K562 (cell line): ENCODE measurements at regions not wholly inside any gene's neighbourhood (a gene's known extent, or its start where the extent isn't known, plus 50 kb on each side); places are given as distances from the start of the nearest gene placed in this dataset.

Source experiments
- ATAC-seq: fragments of 200-7000 bp; cut with Tn5 transposase; 3 replicates; pipeline ENCODE4 v1.9.1; 2020; ENCODE audit warnings: moderate library complexity
- BruUV-seq: library from RNA; stranded (reverse); fragments of 400-500 nt; replicated peaks from 2 replicates; lab custom pipeline; 2021; lab: Mats Ljungman, UMichigan
- CTCF ChIA-PET: fragments of 300-600 bp; formaldehyde crosslinking; extraction: SDS; loops from one replicate; lab custom pipeline; 2021; ENCODE audit warnings: low intra/inter-chr PET ratio; lab: Yijun Ruan, JAX
- POLR2A ChIA-PET: fragments of 300-600, 350-650 bp; sonication (Branson Sonifier 250); formaldehyde crosslinking; extraction: SDS; loops from one replicate; lab custom pipeline; 2021; ENCODE audit warnings: antibody characterized with exemption, inconsistent platforms; lab: Yijun Ruan, JAX
- DNase-seq, 4 experiments: peaks; one replicate each; pipeline versions ENCODE4 v3.0.0 to v3.0.0-alpha.2; 2011 to 2018; ENCODE audit warnings: low spot score in 3 of 4, mixed read lengths in 3 of 4; ENCODE audit errors: extremely low read depth in 1 of 4
- FAIRE-seq: peaks from 2 replicates; lab custom pipeline; 2011; peaks lifted over from hg19 to GRCh38; lab: Jason Lieb, UNC
- H2AFZ ChIP-seq: 2 replicates; pipeline ENCODE4 v1.6.0; 2011; ENCODE audit warnings: low read depth, low read length, control low read depth, inconsistent platforms
- H3K27ac ChIP-seq: fragments of 200-600 bp; 3 replicates; pipeline ENCODE4 v1.8.0; 2011; ENCODE audit warnings: low read depth, mild to moderate bottlenecking, control low read depth, inconsistent platforms, low read length, moderate library complexity, mixed read lengths; ENCODE audit errors: extremely low read depth
- H3K27me3 ChIP-seq, 2 experiments: fragments of 300-600 bp in 1 of 2; 2 replicates in 1 of 2; 3 replicates in 1 of 2; pipeline versions ENCODE4 v1.6.0 to v1.8.0; 2011; ENCODE audit warnings: inconsistent platforms in 2 of 2, low read length in 2 of 2, mild to moderate bottlenecking in 1 of 2, mixed read lengths in 1 of 2, moderate library complexity in 1 of 2; ENCODE audit not compliant: control insufficient read depth in 2 of 2, insufficient read depth in 2 of 2
- H3K36me3 ChIP-seq: fragments of 300-600 bp; 3 replicates; pipeline ENCODE4 v1.8.0; 2011; ENCODE audit warnings: mild to moderate bottlenecking, low read length, inconsistent platforms; ENCODE audit not compliant: control insufficient read depth, insufficient read depth
- H3K4me1 ChIP-seq, 2 experiments: fragments of 200-600 bp in 1 of 2; replicated peaks in 1 of 2; 2 replicates in 1 of 2; 3 replicates in 1 of 2; pipeline versions ENCODE4 v1.5.1 to v1.8.0; 2011; ENCODE audit warnings: inconsistent platforms in 2 of 2, low read length in 2 of 2, mild to moderate bottlenecking in 1 of 2, mixed read lengths in 1 of 2, moderate library complexity in 1 of 2; ENCODE audit not compliant: control insufficient read depth in 2 of 2, insufficient read depth in 2 of 2
- H3K4me2 ChIP-seq: 2 replicates; pipeline ENCODE4 v1.6.1; 2011; ENCODE audit warnings: low read length, control low read depth, inconsistent platforms, mixed read lengths; ENCODE audit not compliant: insufficient read depth
- H3K4me3 ChIP-seq: fragments of 200-600 bp; sonication (generic), shearing (Covaris generic); 2 replicates; pipeline ENCODE4 v1.5.1; 2016; ENCODE audit warnings: control low read depth, inconsistent platforms
- H3K79me2 ChIP-seq: fragments of 200-600 bp; 3 replicates; pipeline ENCODE4 v1.8.0; 2011; ENCODE audit warnings: low read length, inconsistent platforms; ENCODE audit not compliant: control insufficient read depth, insufficient read depth
- H3K9ac ChIP-seq, 2 experiments: 2 replicates each; pipeline versions ENCODE4 v1.6.0 to v1.6.1; 2011; ENCODE audit warnings: low read depth in 2 of 2, low read length in 2 of 2, control low read depth in 1 of 2, inconsistent platforms in 1 of 2, mild to moderate bottlenecking in 1 of 2, mixed read lengths in 1 of 2; ENCODE audit not compliant: insufficient read depth in 1 of 2
- H3K9me1 ChIP-seq: one replicate; pipeline ENCODE4 v1.6.0; 2011; ENCODE audit warnings: inconsistent platforms, mild to moderate bottlenecking, low read length, moderate library complexity; ENCODE audit not compliant: control insufficient read depth, insufficient read depth
- H3K9me3 ChIP-seq: replicated peaks from 2 replicates; pipeline ENCODE4 v1.5.1; 2011; ENCODE audit warnings: low read depth, low read length, inconsistent platforms; ENCODE audit not compliant: control insufficient read depth, insufficient read depth
- H4K20me1 ChIP-seq: replicated peaks from 2 replicates; pipeline ENCODE4 v1.6.1; 2011; ENCODE audit warnings: low read length, inconsistent platforms, mixed read lengths; ENCODE audit not compliant: control insufficient read depth, insufficient read depth
- FOXM1 ChIP-seq, 2 experiments: fragments of 450-650 bp in 1 of 2; sonication (generic) in 1 of 2; formaldehyde crosslinking in 1 of 2; IDR thresholded peaks; 2 replicates each; pipeline versions ENCODE4 v1.6.1 to v1.9.0; 2017 to 2022; ENCODE audit warnings: low read depth in 2 of 2, mild to moderate bottlenecking in 2 of 2, missing genetic modification reagents in 1 of 2, moderate library complexity in 1 of 2
- NR2C1 ChIP-seq, 2 experiments: fragments of 450-650 bp; IDR thresholded peaks; 2 replicates each; pipeline ENCODE4 v1.6.1; 2017; ENCODE audit warnings: mild to moderate bottlenecking in 2 of 2, antibody characterized with exemption in 1 of 2, inconsistent platforms in 1 of 2, missing compliant biosample characterization in 1 of 2, missing genetic modification characterization in 1 of 2
- RBM22 ChIP-seq: fragments of 200-400 bp; formaldehyde crosslinking; IDR thresholded peaks from 2 replicates; pipeline ENCODE4 v1.6.1; 2018; ENCODE audit warnings: low read length, low read depth; ENCODE audit not compliant: poor library complexity, severe bottlenecking
- WGBS: fragments of 100-300 bp; shearing (Covaris generic); methylation state at CpG from one replicate; pipeline ENCODE4 v1.1.6; 2016; ENCODE audit warnings: low coverage, mixed read lengths; ENCODE audit not compliant: insufficient coverage; ENCODE audit errors: missing lambda C conversion rate; 5-methylcytosine and 5-hydroxymethylcytosine counted together
- in situ Hi-C: fragments of 300-500 bp; cut with MboI; formaldehyde crosslinking; loops from 4 replicates; pipeline ENCODE4 v1.15.0; 2018; ENCODE audit warnings: inconsistent platforms, mixed read lengths
- intact Hi-C: fragments of 100-400 bp; cut with micrococcal nuclease; formaldehyde crosslinking; loops from 2 replicates; pipeline ENCODE4 v1.14.2; 2022
- TF ChIP-seq, protein P1 (sequence below): fragments of 450-650 bp; formaldehyde crosslinking; IDR thresholded peaks from 2 replicates; pipeline ENCODE4 v1.4.0; 2020; ENCODE audit warnings: mild to moderate bottlenecking, moderate library complexity
- TF ChIP-seq, protein P2 (sequence below): sonication (generic); formaldehyde crosslinking; IDR thresholded peaks from 2 replicates; pipeline ENCODE4 v1.8.0; 2022; ENCODE audit warnings: missing genetic modification reagents, mild to moderate bottlenecking, borderline replicate concordance

DNA sequence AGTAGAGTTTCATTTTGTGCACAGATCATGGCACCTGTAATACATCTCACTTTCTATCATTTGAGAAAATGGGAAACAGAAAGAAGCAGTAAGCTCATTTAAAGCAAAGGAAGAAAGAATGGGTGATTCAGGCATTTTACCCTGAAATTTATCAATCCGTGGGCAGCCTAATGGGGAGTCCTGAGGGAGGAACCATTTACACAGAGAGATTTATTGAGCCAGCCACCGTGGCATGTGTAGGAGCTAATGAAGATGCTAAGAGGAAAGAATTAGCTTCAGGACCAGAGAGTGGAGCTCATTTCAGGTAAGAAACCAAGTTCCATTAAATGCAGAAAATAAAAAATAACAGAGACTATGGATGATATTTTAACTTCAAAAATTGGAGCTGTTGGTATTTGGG lies 443.4 kb upstream of the COBL start:
- H3K27ac ChIP-seq: no peak overlapping the region
- H4K20me1 ChIP-seq: no peaks in the 10 kb centered on the region
- H3K4me3 ChIP-seq: no peak overlapping the region
- H3K9me3 ChIP-seq: no peaks in the 10 kb centered on the region
- BruUV-seq: no TSS peak
- H3K9ac ChIP-seq: no peak overlapping the region
- no peak overlapping the region for H2AFZ ChIP-seq
- intact Hi-C loops: no loop called here
- CTCF ChIA-PET: no interaction called here
- H3K4me2 ChIP-seq: no peak overlapping the region
- TF ChIP-seq, protein P1, sequence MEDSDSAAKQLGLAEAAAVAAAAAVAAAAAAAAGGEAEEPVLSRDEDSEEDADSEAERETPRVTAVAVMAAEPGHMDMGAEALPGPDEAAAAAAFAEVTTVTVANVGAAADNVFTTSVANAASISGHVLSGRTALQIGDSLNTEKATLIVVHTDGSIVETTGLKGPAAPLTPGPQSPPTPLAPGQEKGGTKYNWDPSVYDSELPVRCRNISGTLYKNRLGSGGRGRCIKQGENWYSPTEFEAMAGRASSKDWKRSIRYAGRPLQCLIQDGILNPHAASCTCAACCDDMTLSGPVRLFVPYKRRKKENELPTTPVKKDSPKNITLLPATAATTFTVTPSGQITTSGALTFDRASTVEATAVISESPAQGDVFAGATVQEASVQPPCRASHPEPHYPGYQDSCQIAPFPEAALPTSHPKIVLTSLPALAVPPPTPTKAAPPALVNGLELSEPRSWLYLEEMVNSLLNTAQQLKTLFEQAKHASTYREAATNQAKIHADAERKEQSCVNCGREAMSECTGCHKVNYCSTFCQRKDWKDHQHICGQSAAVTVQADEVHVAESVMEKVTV (CRISPR knock-in tag): no peak
- TF ChIP-seq RBM22 (no peak), NR2C1 (IDR thresholded peaks at IDR 0.05) (no peak), NR2C1 (tag; IDR thresholded peaks at IDR 0.05) (no peak), FOXM1 (IDR thresholded peaks at IDR 0.05; ENCODE audit: low read depth) (no peak), FOXM1 (CRISPR knock-in tag; IDR thresholded peaks at IDR 0.05; ENCODE audit: low read depth) (no peak)
- TF ChIP-seq, protein P2, sequence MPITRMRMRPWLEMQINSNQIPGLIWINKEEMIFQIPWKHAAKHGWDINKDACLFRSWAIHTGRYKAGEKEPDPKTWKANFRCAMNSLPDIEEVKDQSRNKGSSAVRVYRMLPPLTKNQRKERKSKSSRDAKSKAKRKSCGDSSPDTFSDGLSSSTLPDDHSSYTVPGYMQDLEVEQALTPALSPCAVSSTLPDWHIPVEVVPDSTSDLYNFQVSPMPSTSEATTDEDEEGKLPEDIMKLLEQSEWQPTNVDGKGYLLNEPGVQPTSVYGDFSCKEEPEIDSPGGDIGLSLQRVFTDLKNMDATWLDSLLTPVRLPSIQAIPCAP (CRISPR knock-in tag): no peak
- H3K9me1 ChIP-seq: no peaks in the 10 kb centered on the region
- no peaks in the 10 kb centered on the region for H3K36me3 ChIP-seq
- DNase-seq: no peak
- in situ Hi-C loops: no loop called here
- no peak for FAIRE-seq
- no peaks in the 10 kb centered on the region for H3K27me3 ChIP-seq
- POLR2A ChIA-PET: interaction anchor here (1.1 kb wide), 1 partner anchor 30 kb away, joined by 4 read pairs; no protein-coding TSS in a partner anchor
- ATAC-seq: no peak
- H3K79me2 ChIP-seq: no peaks in the 10 kb centered on the region
- 0% methylated on average over 2 of the region's 2 CpGs for WGBS
- no peaks in the 10 kb centered on the region for H3K4me1 ChIP-seq
